GM12878 (cell line): ENCODE measurements at regions not wholly inside any gene's neighbourhood (a gene's known extent, or its start where the extent isn't known, plus 50 kb on each side); places are given as distances from the start of the nearest gene placed in this dataset.

Source experiments
- ATAC-seq: fragments of 200-7000 bp; cut with Tn5 transposase; 3 replicates; pipeline ENCODE4 v1.9.1; 2020; ENCODE audit warnings: mild to moderate bottlenecking, moderate library complexity
- BruUV-seq: library from RNA; stranded (reverse); fragments of 400-500 nt; replicated peaks from 2 replicates; lab custom pipeline; 2021; lab: Mats Ljungman, UMichigan
- CTCF ChIA-PET: fragments of 300-600 bp; sonication (Branson Sonifier 250); formaldehyde crosslinking; extraction: SDS; loops from one replicate; lab custom pipeline; 2021; ENCODE audit warnings: inconsistent platforms; lab: Yijun Ruan, JAX
- POLR2A ChIA-PET: fragments of 350-600 bp; formaldehyde crosslinking; extraction: SDS; loops from one replicate; lab custom pipeline; 2021; ENCODE audit warnings: inconsistent platforms; lab: Charles Lee
- RAD21 ChIA-PET: fragments of 300-600 bp; sonication (Branson Sonifier 250); formaldehyde crosslinking; loops from one replicate; lab custom pipeline; 2023; ENCODE audit warnings: antibody characterized with exemption; ENCODE audit not compliant: unreplicated experiment; lab: Charles Lee
- SMC1A ChIA-PET: fragments of 300-600 bp; sonication (Branson Sonifier 250); formaldehyde crosslinking; loops from one replicate; lab custom pipeline; 2023; ENCODE audit not compliant: unreplicated experiment, uncharacterized antibody; lab: Charles Lee
- DNase-seq: peaks from one replicate; pipeline ENCODE4 v3.0.0-alpha.2; 2011; ENCODE audit warnings: low read depth, low spot score
- FAIRE-seq: peaks from 3 replicates; lab custom pipeline; 2011; peaks lifted over from hg19 to GRCh38; lab: Jason Lieb, UNC
- H2AFZ ChIP-seq: 2 replicates; pipeline ENCODE4 v1.6.0; 2011; ENCODE audit warnings: low read depth, low read length, control low read depth; ENCODE audit not compliant: control insufficient read depth
- H3K27ac ChIP-seq: 2 replicates; pipeline ENCODE4 v1.5.1; 2011; ENCODE audit warnings: control low read depth; ENCODE audit not compliant: control insufficient read depth, insufficient read depth
- H3K27me3 ChIP-seq, 2 experiments: replicated peaks in 1 of 2; 2 replicates each; pipeline versions ENCODE4 v1.6.0 to v1.6.1; 2011; ENCODE audit warnings: low read length in 1 of 2; ENCODE audit not compliant: control insufficient read depth in 2 of 2, insufficient read depth in 2 of 2
- H3K36me3 ChIP-seq, 2 experiments: 2 replicates each; pipeline ENCODE4 v1.5.1; 2011; ENCODE audit warnings: low read length in 1 of 2; ENCODE audit not compliant: control insufficient read depth in 2 of 2, insufficient read depth in 2 of 2
- H3K4me1 ChIP-seq: 2 replicates; pipeline ENCODE4 v1.6.1; 2011; ENCODE audit warnings: mild to moderate bottlenecking, low read length, moderate library complexity, mixed read lengths; ENCODE audit not compliant: control insufficient read depth, insufficient read depth
- H3K4me2 ChIP-seq: 2 replicates; pipeline ENCODE4 v1.6.0; 2011; ENCODE audit warnings: control low read depth; ENCODE audit not compliant: control insufficient read depth, insufficient read depth
- H3K4me3 ChIP-seq: fragments of 200-600 bp; sonication (generic); 2 replicates; pipeline ENCODE4 v1.5.1; 2016
- H3K79me2 ChIP-seq: 2 replicates; pipeline ENCODE4 v1.6.0; 2011; ENCODE audit warnings: low read length; ENCODE audit not compliant: control insufficient read depth, insufficient read depth
- H3K9ac ChIP-seq: 2 replicates; pipeline ENCODE4 v1.8.0; 2011; ENCODE audit warnings: low read length, control low read depth, mixed read lengths; ENCODE audit not compliant: control insufficient read depth, insufficient read depth
- H3K9me3 ChIP-seq: replicated peaks from 3 replicates; pipeline ENCODE4 v1.5.1; 2011; ENCODE audit warnings: mild to moderate bottlenecking, low read length; ENCODE audit not compliant: control insufficient read depth, insufficient read depth
- H4K20me1 ChIP-seq: 2 replicates; pipeline ENCODE4 v1.6.0; 2011; ENCODE audit not compliant: control insufficient read depth, insufficient read depth
- BCLAF1 ChIP-seq: fragments of 450-650 bp; IDR thresholded peaks from 2 replicates; pipeline ENCODE4 v1.6.1; 2017; ENCODE audit warnings: antibody characterized with exemption, mild to moderate bottlenecking, moderate library complexity
- BMI1 ChIP-seq: fragments of 450-650 bp; IDR thresholded peaks from 2 replicates; pipeline ENCODE4 v1.6.1; 2016; ENCODE audit warnings: mild to moderate bottlenecking, moderate library complexity, borderline replicate concordance
- CBX3 ChIP-seq: fragments of 200-600 bp; sonication (generic); IDR thresholded peaks from 2 replicates; pipeline ENCODE4 v1.6.1; 2016; ENCODE audit warnings: low read depth, borderline replicate concordance
- E2F4 ChIP-seq: IDR thresholded peaks from 2 replicates; pipeline ENCODE4 v1.6.1; 2012; ENCODE audit warnings: low read depth, low read length, improper control_type of control experiment
- EGR1 ChIP-seq, 2 experiments: IDR thresholded peaks; 1 replicate in 1 of 2; 2 replicates in 1 of 2; pipeline ENCODE4 v1.6.1; 2011 to 2012; ENCODE audit warnings: low read depth in 2 of 2, low read length in 2 of 2, borderline replicate concordance in 1 of 2, mild to moderate bottlenecking in 1 of 2, moderate library complexity in 1 of 2
- ESRRA ChIP-seq: IDR thresholded peaks from 2 replicates; pipeline ENCODE4 v1.6.1; 2012; ENCODE audit warnings: mild to moderate bottlenecking, low read length, improper control_type of control experiment
- JUNB ChIP-seq: IDR thresholded peaks from 2 replicates; pipeline ENCODE4 v1.6.1; 2016; ENCODE audit warnings: antibody characterized with exemption, mild to moderate bottlenecking
- MEF2B ChIP-seq: fragments of 450-650 bp; IDR thresholded peaks from 2 replicates; pipeline ENCODE4 v1.6.1; 2018; ENCODE audit warnings: mild to moderate bottlenecking, moderate library complexity; ENCODE audit not compliant: partially characterized antibody, poor library complexity, severe bottlenecking
- NFYA ChIP-seq: IDR thresholded peaks from 2 replicates; pipeline ENCODE4 v1.6.1; 2011; ENCODE audit warnings: low read depth, mild to moderate bottlenecking, low read length, improper control_type of control experiment, borderline replicate concordance
- SUPT20H ChIP-seq: IDR thresholded peaks from 2 replicates; pipeline ENCODE4 v1.6.1; 2011; ENCODE audit warnings: low read depth, mild to moderate bottlenecking, low read length, moderate library complexity, borderline replicate concordance; ENCODE audit not compliant: control insufficient read depth
- TCF12 ChIP-seq: IDR thresholded peaks from 2 replicates; pipeline ENCODE4 v1.6.1; 2011; ENCODE audit warnings: low read depth, mild to moderate bottlenecking, low read length
- USF2 ChIP-seq: IDR thresholded peaks from 2 replicates; pipeline ENCODE4 v1.6.1; 2011; ENCODE audit warnings: low read depth, low read length, improper control_type of control experiment, borderline replicate concordance
- WRNIP1 ChIP-seq: IDR thresholded peaks from 2 replicates; pipeline ENCODE4 v1.6.1; 2011; ENCODE audit warnings: low read depth, low read length, improper control_type of control experiment, borderline replicate concordance
- YBX1 ChIP-seq: fragments of 450-650 bp; IDR thresholded peaks from 2 replicates; pipeline ENCODE4 v1.6.1; 2016; ENCODE audit warnings: antibody characterized with exemption
- ZBTB4 ChIP-seq: fragments of 450-650 bp; formaldehyde crosslinking; IDR thresholded peaks from 2 replicates; pipeline ENCODE4 v1.4.0; 2022; ENCODE audit warnings: mild to moderate bottlenecking, moderate library complexity
- ZNF384 ChIP-seq: IDR thresholded peaks from 2 replicates; pipeline ENCODE4 v1.6.1; 2012; ENCODE audit warnings: low read depth, mild to moderate bottlenecking, low read length, improper control_type of control experiment, borderline replicate concordance
- WGBS: methylation state at CpG from one replicate; pipeline ENCODE4 v1.1.6; 2016; ENCODE audit warnings: low lambda C conversion rate; ENCODE audit not compliant: insufficient replicate concordance, insufficient coverage; ENCODE audit errors: missing lambda C conversion rate; 5-methylcytosine and 5-hydroxymethylcytosine counted together
- in situ Hi-C: fragments of 300-500 bp; cut with MboI; formaldehyde crosslinking; loops from 9 replicates; pipeline ENCODE4 v1.14.3; 2018; ENCODE audit warnings: mixed read lengths
- intact Hi-C: fragments of 100-400 bp; cut with micrococcal nuclease; formaldehyde crosslinking; loops from one replicate; pipeline ENCODE4 v1.14.2; 2022; ENCODE audit not compliant: unreplicated experiment

GRCh38 chr6:74581681-74582080, 624.2 kb downstream of the COL12A1 start:
- no peaks in the 10 kb centered on the region for H3K27me3 ChIP-seq
- intact Hi-C loops (no loop called here), in situ Hi-C loops (no loop called here)
- ChIA-PET RAD21 (no interaction called here), SMC1A (no interaction called here), CTCF (interaction anchor here (0.6 kb wide), 1 partner anchor 630 kb away, joined by 3 read pairs; no protein-coding TSS in a partner anchor), POLR2A (no interaction called here)
- no peaks in the 10 kb centered on the region for H4K20me1 ChIP-seq
- H2AFZ ChIP-seq, result no peak overlapping the region
- no TSS peak for BruUV-seq
- no peak overlapping the region for H3K4me3 ChIP-seq
- H3K79me2 ChIP-seq, result no peaks in the 10 kb centered on the region
- TF ChIP-seq WRNIP1 (no peak), JUNB (no peak), CBX3 (no peak), BMI1 (no peak), E2F4 (no peak), MEF2B (no peak), ZNF384 (no peak), USF2 (no peak), TCF12 (no peak), ESRRA (no peak), SUPT20H (no peak), BCLAF1 (no peak), ZBTB4 (no peak), EGR1 (IDR thresholded peaks at IDR 0.05; ENCODE audit: borderline replicate concordance in 1 of 2, low read depth in 2 of 2, low read length in 2 of 2) (no peak), NFYA (no peak), YBX1 (no peak)
- H3K36me3 ChIP-seq, result no peaks in the 10 kb centered on the region
- no peaks in the 10 kb centered on the region for H3K9me3 ChIP-seq
- H3K27ac ChIP-seq, result no peak overlapping the region
- peaks cover 12% of the 10 kb centered on the region for H3K4me1 ChIP-seq
- no peak overlapping the region for H3K9ac ChIP-seq
- FAIRE-seq (no peak), ATAC-seq (no peak), DNase-seq (no peak)
- H3K4me2 ChIP-seq, result no peak overlapping the region
- 36% methylated on average over 6 of the region's 6 CpGs for WGBS
